Lung (tissue), 11 donors: ENCODE measurements at regions not wholly inside any gene's neighbourhood (a gene's known extent, or its start where the extent isn't known, plus 50 kb on each side); places are given as distances from the start of the nearest gene placed in this dataset.

Source experiments
- ATAC-seq: fragments of 200-7000 bp; cut with Tn5 transposase; one replicate; pipeline ENCODE4 v1.9.1; 2020; ENCODE audit warnings: moderate number of reproducible peaks; ENCODE audit not compliant: insufficient read depth, low FRiP score
- DNase-seq, 3 donors: peaks; one replicate each; pipeline ENCODE4 v3.0.0-alpha.2; 2013 to 2017
- H3K27ac ChIP-seq, 2 donors: one replicate each; pipeline ENCODE4 v1.5.1; 2013; ENCODE audit warnings: mild to moderate bottlenecking in 2 of 2, moderate library complexity in 2 of 2, control low read depth in 1 of 2, inconsistent platforms in 1 of 2, low read depth in 1 of 2, low read length in 1 of 2
- H3K27me3 ChIP-seq, 3 donors: one replicate each; pipeline ENCODE4 v1.5.1; 2013; ENCODE audit warnings: low read length in 2 of 3; ENCODE audit not compliant: control insufficient read depth in 3 of 3, insufficient read depth in 3 of 3
- H3K36me3 ChIP-seq, 4 donors: one replicate each; pipeline ENCODE4 v1.5.1; 2013; ENCODE audit warnings: low read length in 4 of 4, mild to moderate bottlenecking in 1 of 4, moderate library complexity in 1 of 4; ENCODE audit not compliant: control insufficient read depth in 4 of 4, insufficient read depth in 4 of 4
- H3K4me1 ChIP-seq, 5 donors: one replicate each; pipeline ENCODE4 v1.5.1; 2013; ENCODE audit warnings: low read length in 5 of 5, mild to moderate bottlenecking in 2 of 5, moderate library complexity in 1 of 5; ENCODE audit not compliant: control insufficient read depth in 5 of 5, insufficient read depth in 5 of 5
- H3K4me3 ChIP-seq: one replicate; pipeline ENCODE4 v1.5.1; 2013; ENCODE audit warnings: mild to moderate bottlenecking, control low read depth, moderate library complexity
- H3K9ac ChIP-seq, 2 donors: one replicate each; pipeline ENCODE4 v1.5.1; 2013; ENCODE audit warnings: low read length in 2 of 2, control low read depth in 1 of 2; ENCODE audit not compliant: insufficient read depth in 1 of 2
- H3K9me3 ChIP-seq, 4 donors: one replicate each; pipeline ENCODE4 v1.5.1; 2013; ENCODE audit warnings: low read length in 3 of 4, mild to moderate bottlenecking in 1 of 4, moderate library complexity in 1 of 4; ENCODE audit not compliant: control insufficient read depth in 4 of 4, insufficient read depth in 3 of 4
- CTCF ChIP-seq: IDR thresholded peaks from 2 replicates; pipeline ENCODE4 v1.5.1; 2012; ENCODE audit warnings: mild to moderate bottlenecking; ENCODE audit errors: control extremely low read depth, extremely low read depth
- WGBS, 2 donors: extraction: QIAGEN DNeasy Blood & Tissue Kit; methylation state at CpG; one replicate each; pipeline ENCODE4 v1.1.7; 2013; 5-methylcytosine and 5-hydroxymethylcytosine counted together
- donor health status: control.
- donor health status: control.
- donor health status: Bipolar disorder and iron deficiency.
- donor health status: healthy.
- donor health status: DM: yes; HTN: yes; CAD: no.

GRCh38 chr2:235161565-235161964 lies 209.7 kb downstream of the SH3BP4 start:
- H3K27me3 ChIP-seq, result peaks cover 0 to 2% (median 0%) of the 10 kb centered on the region in 3 donors
- no peak overlapping the region for H3K4me3 ChIP-seq
- H3K27ac ChIP-seq, result no peak overlapping the region
- peaks cover 0 to 5% (median 0%) of the 10 kb centered on the region in 4 donors for H3K9me3 ChIP-seq
- no peaks in the 10 kb centered on the region for H3K36me3 ChIP-seq
- ATAC-seq (no peak), DNase-seq (no peak)
- WGBS, 2 donors, result 87% methylated on average over 8 of the region's 8 CpGs
- no peak overlapping the region for H3K9ac ChIP-seq
- no peak for TF ChIP-seq CTCF
- no peaks in the 10 kb centered on the region for H3K4me1 ChIP-seq

GRCh38 chr2:235162082-235162836 lies 210.4 kb downstream of the SH3BP4 start:
- H3K4me1 ChIP-seq, result no peaks in the 10 kb centered on the region
- no peak overlapping the region for H3K4me3 ChIP-seq
- ATAC-seq (no peak), DNase-seq (no peak)
- no peak overlapping the region for H3K27ac ChIP-seq
- no peak for TF ChIP-seq CTCF
- no peak overlapping the region for H3K9ac ChIP-seq
- peaks cover 0 to 5% (median 0%) of the 10 kb centered on the region in 4 donors for H3K9me3 ChIP-seq
- H3K36me3 ChIP-seq, result no peaks in the 10 kb centered on the region
- no peaks in the 10 kb centered on the region for H3K27me3 ChIP-seq
- WGBS, 2 donors, result 77 to 78% methylated on average over 9 of the region's 9 CpGs

GRCh38 chr2:235162837-235163197 lies 211.0 kb downstream of the SH3BP4 start:
- 63 to 72% methylated on average over 5 of the region's 5 CpGs for WGBS, 2 donors
- Histone ChIP-seq H3K9ac (no peak overlapping the region), H3K4me1 (no peaks in the 10 kb centered on the region), H3K36me3 (no peaks in the 10 kb centered on the region), H3K4me3 (no peak overlapping the region), H3K9me3 (peaks cover 0 to 5% (median 0%) of the 10 kb centered on the region in 4 donors), H3K27ac (no peak overlapping the region), H3K27me3 (no peaks in the 10 kb centered on the region)
- ATAC-seq (no peak), DNase-seq (no peak)
- TF ChIP-seq CTCF, result no peak

GRCh38 chr2:235165136-235165535 lies 213.3 kb downstream of the SH3BP4 start:
- H3K36me3 ChIP-seq, result no peaks in the 10 kb centered on the region
- no peak overlapping the region for H3K9ac ChIP-seq
- no peak for ATAC-seq
- H3K9me3 ChIP-seq, result no peaks in the 10 kb centered on the region
- DNase-seq, result no peak
- no peak overlapping the region for H3K27ac ChIP-seq
- no peaks in the 10 kb centered on the region for H3K27me3 ChIP-seq
- no peak for TF ChIP-seq CTCF
- no peak overlapping the region for H3K4me3 ChIP-seq
- peaks cover 0 to 2% (median 0%) of the 10 kb centered on the region in 5 donors for H3K4me1 ChIP-seq
- 80 to 86% methylated on average over 9 of the region's 9 CpGs for WGBS, 2 donors
